ENCODE measurements at regions not wholly inside any gene's neighbourhood (a gene's known extent, or its start where the extent isn't known, plus 50 kb on each side); places are given as distances from the start of the nearest gene placed in this dataset.

GRCh38 chr12:89941436-89941835, 232.8 kb upstream of the ATP2B1 start:
- Mint-ChIP-seq H3K27me3 (ENCODE audit: unreplicated experiment) (no peaks in the 10 kb centered on the region), H3K4me1 (ENCODE audit: low read depth, unreplicated experiment) (peaks cover 16% of the 10 kb centered on the region), H3K4me3 (ENCODE audit: low read depth, unreplicated experiment) (no peak overlapping the region), H3K27ac (ENCODE audit: unreplicated experiment) (no peak overlapping the region), H3K9me3 (ENCODE audit: low read depth, unreplicated experiment) (no peaks in the 10 kb centered on the region), H3K36me3 (ENCODE audit: insufficient read depth, unreplicated experiment) (no peaks in the 10 kb centered on the region)
- no peak for TF ChIP-seq CTCF (IDR thresholded peaks at IDR 0.05; ENCODE audit: unreplicated experiment)
- CTCF ChIA-PET: no interaction called here
- intact Hi-C loops (cut with micrococcal nuclease; ENCODE audit: unreplicated experiment): no loop called here
- no TSS peak for BruUV-seq (replicated peaks)
- DNase-seq: no peak

- H3K9me3 Mint-ChIP-seq (ENCODE audit: low read depth, unreplicated experiment): no peaks in the 10 kb centered on the region
- CTCF ChIA-PET: no interaction called here
- H3K27ac Mint-ChIP-seq (ENCODE audit: unreplicated experiment): peak overlapping the region; percentile 29
- H3K4me1 Mint-ChIP-seq (ENCODE audit: low read depth, unreplicated experiment): peaks cover 15% of the 10 kb centered on the region
- no TSS peak for BruUV-seq (replicated peaks)
- no peaks in the 10 kb centered on the region for H3K27me3 Mint-ChIP-seq (ENCODE audit: unreplicated experiment)
- intact Hi-C loops (cut with micrococcal nuclease; ENCODE audit: unreplicated experiment): no loop called here
- no peak for TF ChIP-seq CTCF (IDR thresholded peaks at IDR 0.05; ENCODE audit: unreplicated experiment)
- no peak overlapping the region for H3K4me3 Mint-ChIP-seq (ENCODE audit: low read depth, unreplicated experiment)
- no peaks in the 10 kb centered on the region for H3K36me3 Mint-ChIP-seq (ENCODE audit: insufficient read depth, unreplicated experiment)
- no peak for DNase-seq
These were observed 231.0 kb upstream of the ATP2B1 start for GRCh38 chr12:89939522-89940215.

GRCh38 chr12:89936631-89937030, 228.0 kb upstream of the ATP2B1 start:
- CTCF ChIA-PET: no interaction called here
- Mint-ChIP-seq H3K27ac (ENCODE audit: unreplicated experiment) (no peak overlapping the region), H3K4me1 (ENCODE audit: low read depth, unreplicated experiment) (peaks cover 15% of the 10 kb centered on the region), H3K4me3 (ENCODE audit: low read depth, unreplicated experiment) (no peak overlapping the region), H3K27me3 (ENCODE audit: unreplicated experiment) (no peaks in the 10 kb centered on the region), H3K36me3 (ENCODE audit: insufficient read depth, unreplicated experiment) (no peaks in the 10 kb centered on the region), H3K9me3 (ENCODE audit: low read depth, unreplicated experiment) (no peaks in the 10 kb centered on the region)
- no TSS peak for BruUV-seq (replicated peaks)
- no peak for DNase-seq
- intact Hi-C loops (cut with micrococcal nuclease; ENCODE audit: unreplicated experiment): no loop called here
- no peak for TF ChIP-seq CTCF (IDR thresholded peaks at IDR 0.05; ENCODE audit: unreplicated experiment)

GRCh38 chr12:89935850-89936249, 227.2 kb upstream of the ATP2B1 start:
- H3K36me3 Mint-ChIP-seq (ENCODE audit: insufficient read depth, unreplicated experiment): no peaks in the 10 kb centered on the region
- H3K27me3 Mint-ChIP-seq (ENCODE audit: unreplicated experiment): no peaks in the 10 kb centered on the region
- BruUV-seq (replicated peaks): no TSS peak
- peaks cover 15% of the 10 kb centered on the region for H3K4me1 Mint-ChIP-seq (ENCODE audit: low read depth, unreplicated experiment)
- no peak overlapping the region for H3K27ac Mint-ChIP-seq (ENCODE audit: unreplicated experiment)
- no peak overlapping the region for H3K4me3 Mint-ChIP-seq (ENCODE audit: low read depth, unreplicated experiment)
- CTCF ChIA-PET: no interaction called here
- TF ChIP-seq CTCF (IDR thresholded peaks at IDR 0.05; ENCODE audit: unreplicated experiment): no peak
- no peak for DNase-seq
- intact Hi-C loops (cut with micrococcal nuclease; ENCODE audit: unreplicated experiment): no loop called here
- H3K9me3 Mint-ChIP-seq (ENCODE audit: low read depth, unreplicated experiment): no peaks in the 10 kb centered on the region
